Fibroblast of skin of right biceps (primary cell): ENCODE measurements at regions not wholly inside any gene's neighbourhood (a gene's known extent, or its start where the extent isn't known, plus 50 kb on each side); places are given as distances from the start of the nearest gene placed in this dataset.

ENCODE experiments used
- DNase-seq: peaks from one replicate; pipeline ENCODE4 v3.0.0-alpha.2; 2013

- DNase-seq = no peak
These were observed 69.8 kb upstream of the WIPF1 start for GRCh38 chr2:174667250-174667860.

DNA sequence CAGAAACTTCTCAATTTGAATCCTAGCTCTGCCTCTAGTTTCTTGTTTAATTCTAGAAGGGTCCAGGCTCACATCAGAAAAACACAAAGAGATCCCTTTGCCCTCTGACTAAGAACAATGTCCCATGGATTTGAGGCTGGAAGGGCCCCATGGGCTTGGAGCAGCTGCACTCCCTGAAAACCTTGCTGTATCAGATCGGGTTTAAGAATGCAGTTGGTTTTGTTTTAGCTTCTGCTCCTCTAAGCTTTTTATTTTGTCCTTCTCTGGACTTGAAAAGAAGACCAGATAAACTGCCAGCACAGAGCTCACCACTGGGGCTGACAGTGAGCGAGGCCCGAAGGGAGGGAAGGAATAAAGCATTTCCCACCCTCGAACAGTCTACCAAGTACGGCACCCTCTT lies 69.2 kb upstream of the WIPF1 start:
- DNase-seq = no peak

DNA sequence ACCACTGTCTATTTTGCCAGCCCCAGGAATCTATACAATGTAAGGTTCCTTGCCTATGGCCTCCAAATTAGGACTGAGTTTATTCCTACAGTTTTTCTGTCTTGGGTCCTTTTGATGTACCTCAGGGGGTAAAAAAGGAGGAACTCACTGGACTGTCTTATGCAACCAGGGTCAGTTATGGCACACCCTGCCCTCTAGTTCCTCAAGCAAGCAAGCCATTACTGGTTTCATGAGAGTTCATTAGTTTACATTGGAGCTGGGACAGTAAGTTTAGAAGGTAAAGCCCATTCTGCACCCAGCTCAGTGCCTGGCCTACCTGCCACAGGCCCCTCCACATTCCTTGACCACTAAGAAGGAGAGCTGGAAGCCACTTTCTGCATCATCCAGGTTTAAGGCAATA lies 68.7 kb upstream of the WIPF1 start:
- no peak for DNase-seq

DNA sequence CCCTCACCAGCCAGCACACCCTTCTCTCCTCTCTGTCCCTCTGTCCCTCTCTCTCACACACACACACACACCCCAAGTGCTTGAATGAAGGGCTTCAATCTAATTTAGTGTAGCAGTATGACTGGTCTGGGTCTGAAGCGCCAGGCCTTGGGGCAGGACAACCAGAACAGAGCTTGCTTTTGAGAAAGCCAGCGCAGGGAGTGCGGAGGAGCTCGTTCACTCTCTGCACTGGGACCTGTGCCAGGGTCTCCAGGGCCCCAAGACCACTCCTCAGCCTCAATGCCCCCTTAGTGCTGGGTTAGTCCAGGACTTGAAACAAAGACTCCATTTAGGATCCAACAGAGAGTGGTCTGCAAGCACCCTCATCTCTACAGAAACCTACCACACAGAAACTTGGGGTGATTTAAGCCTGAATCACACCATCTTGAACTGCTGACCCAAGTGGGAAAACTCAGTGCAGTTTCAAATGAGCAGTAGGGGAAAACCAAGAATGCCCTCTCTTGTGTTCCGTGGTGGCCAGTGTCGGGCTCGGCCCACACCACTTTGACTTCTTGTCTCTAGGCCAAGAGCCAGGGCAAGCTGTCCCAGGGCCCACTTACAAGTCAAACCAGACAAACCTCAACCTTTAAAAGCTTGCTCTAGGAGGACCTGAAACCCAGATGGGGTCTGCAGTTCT lies 66.6 kb upstream of the WIPF1 start:
- no peak for DNase-seq

DNA sequence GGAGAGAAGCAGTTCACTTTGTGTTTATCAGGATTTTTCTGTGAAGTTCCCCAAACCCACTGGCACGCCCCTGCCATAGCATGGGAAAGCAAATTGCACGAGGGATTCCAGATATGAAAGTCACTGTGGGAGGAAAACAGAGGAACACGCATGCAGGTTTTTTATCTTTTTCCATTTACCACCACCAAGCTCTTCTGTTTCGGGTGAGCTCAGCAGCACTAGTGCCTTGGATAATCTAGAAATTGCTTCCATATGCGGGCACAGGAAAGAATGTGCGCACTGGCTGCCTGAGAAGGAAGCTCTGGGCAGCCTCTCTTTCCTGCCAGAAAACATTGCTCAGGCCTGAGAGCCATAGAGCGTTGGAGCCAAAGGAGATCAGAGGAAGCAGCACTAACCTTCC lies 65.9 kb upstream of the WIPF1 start:
- peak; percentile 92 for DNase-seq

DNA sequence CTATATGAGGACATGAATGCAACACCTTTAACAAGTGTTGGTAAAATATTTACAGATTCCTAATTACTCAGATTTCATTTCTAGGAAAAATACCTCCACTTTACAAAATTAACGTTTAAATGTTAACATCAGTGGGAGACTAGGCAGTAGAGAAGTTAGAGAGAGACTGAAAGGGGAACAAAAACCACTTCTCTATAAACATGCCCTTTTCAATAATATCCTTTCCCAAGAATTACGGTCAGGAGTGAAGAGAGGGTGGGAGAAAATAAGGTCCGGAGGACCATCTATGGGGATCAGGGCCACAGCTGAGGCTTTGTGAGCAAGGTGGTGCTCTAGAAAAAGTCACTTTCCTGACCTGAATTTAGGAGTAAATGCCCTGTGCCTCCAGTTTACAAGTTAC lies 65.3 kb upstream of the WIPF1 start:
- no peak for DNase-seq

DNA sequence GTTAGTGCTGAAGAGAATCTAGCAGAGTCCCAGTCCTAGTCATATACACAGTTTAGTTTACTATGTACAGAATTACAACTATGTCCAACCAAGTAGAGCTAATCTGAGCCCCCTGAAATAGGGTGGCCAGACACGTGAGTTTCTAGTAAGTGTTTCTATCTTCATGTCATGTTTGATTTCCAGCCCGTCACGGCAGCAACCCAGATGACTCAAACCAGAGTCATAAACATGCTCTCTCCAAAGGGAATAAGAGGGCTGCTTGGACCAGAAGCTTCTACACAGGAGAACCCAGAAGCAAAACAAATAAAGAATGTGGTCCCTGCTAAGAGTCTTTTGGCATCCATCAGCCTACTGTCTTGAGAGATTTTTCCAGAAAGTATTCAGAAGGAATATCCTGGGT lies 64.9 kb upstream of the WIPF1 start:
- DNase-seq = peak; percentile 92

DNA sequence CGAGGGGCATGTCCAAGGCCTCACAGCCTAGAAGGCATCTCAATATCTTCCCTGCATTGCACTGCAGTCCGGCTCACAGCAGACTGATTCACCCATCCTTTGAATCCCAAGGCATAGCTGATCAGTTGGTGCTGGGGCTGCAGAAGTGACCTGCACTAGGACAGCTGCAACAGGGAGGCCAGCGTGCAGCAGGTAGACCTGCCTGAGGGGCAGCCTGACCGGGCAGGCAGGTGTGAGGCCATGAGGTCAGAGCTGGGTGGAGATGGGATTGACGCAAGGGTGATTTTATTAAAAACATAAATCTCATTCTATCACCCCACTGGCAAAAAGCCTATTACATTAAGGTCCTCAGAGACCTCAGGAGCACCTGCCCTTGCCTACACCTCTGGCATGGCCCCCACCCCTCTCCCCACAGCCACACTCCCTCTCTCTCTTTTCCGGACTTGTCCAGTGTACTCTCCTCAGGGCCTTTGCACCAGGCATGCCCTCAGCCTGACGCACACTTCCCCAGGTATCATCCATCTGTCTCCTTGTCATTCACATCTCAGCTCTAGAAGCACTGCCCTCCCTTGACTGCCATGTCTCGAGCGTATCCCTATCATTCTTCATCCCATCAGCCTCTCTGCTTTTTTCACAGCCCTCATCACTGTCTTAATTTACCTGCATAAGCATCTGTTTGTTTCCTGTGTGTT lies 63.5 kb upstream of the WIPF1 start:
- DNase-seq = no peak

DNA sequence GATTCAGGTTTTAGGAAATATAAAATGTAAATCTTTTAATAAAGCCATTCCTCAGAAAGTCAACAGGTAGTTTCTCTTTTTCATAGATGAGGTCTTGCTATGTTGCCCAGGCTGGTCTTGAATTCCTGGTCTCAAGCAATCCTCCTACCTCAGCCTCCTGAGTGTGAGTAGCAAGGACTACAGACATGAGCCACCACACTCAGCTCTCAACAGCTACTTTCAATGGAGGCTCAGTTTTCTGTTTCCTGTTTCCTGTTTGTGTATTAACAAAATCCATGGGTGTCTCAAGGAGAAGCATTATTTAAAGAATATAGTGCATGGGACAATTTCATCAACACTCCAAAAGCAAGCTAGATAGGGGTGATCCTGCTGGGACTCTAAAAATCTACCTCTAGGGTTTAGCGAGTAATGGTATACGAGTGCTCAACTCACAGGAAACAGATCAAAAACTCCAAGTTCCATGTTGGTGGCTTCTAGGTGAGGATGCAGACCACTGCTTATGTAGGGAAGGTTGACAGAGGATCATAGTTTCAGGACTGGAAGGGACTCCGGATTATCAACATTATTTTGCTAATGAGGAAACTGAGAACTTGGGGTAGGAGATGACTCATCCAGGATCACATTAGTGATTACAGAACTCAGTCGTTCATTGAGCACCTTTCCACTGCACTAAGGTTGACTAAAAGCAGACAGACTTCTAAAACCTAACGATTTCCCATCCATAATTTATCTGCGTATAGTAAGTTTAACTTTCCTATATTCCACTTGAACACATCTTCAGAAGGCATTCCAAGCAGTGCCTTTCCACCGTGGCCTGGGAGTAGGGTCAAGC lies 61.7 kb upstream of the WIPF1 start:
- DNase-seq = no peak

DNA sequence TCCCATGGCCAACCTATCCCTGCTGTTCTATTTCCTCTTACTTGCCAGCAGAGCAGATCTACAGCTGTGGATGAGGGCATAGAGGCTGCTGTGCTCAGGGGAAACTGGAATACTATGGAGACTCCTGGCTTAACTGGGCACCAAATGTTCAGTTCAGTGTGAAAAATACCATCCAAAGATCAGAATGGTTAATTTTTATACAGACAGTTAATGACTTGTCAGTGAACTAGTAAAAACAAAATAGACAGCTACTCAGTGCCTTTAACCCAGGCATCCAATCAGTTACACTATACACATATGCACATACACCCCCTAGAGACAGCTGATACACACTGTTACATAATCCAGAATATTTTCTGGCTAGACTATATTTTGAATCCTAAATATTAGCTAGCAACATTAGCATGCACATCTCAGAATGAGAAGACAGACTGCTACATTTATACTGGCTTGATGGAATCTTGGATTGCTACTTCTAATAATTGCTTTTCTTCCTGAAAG lies 59.1 kb upstream of the WIPF1 start:
- DNase-seq = no peak

GRCh38 chr2:174656035-174656434 lies 58.4 kb upstream of the WIPF1 start:
- no peak for DNase-seq

DNA sequence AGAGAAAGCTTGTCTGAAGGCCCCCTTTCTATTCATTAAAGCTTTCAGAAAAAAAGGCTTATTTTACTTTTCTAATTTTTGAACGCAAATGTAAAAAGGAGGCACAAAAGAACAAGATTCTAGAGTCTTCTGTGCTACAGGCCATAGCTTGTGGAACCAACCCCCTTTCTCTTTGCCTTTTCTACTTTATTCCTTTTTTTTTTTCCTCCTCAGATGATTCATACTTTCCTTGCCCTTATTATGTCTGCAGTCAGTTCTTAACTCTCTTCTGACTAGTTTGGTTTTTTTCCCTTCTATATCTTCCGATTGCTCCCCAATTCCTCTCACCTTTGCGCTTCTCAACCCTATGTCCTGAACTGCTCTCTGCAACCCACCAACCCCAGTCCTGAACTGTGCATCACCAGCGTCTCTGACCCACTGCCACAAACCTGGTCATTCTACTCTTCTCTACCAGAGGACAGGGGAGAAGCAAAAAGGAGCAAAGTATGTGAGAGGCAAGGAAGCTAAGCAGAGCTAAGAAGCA lies 56.9 kb upstream of the WIPF1 start:
- peak; percentile 38 for DNase-seq

- no peak for DNase-seq
These were observed 51.3 kb upstream of the WIPF1 start for GRCh38 chr2:174648896-174649295.
